Esophagus muscularis mucosa (tissue), 4 donors: ENCODE measurements at regions not wholly inside any gene's neighbourhood (a gene's known extent, or its start where the extent isn't known, plus 50 kb on each side); places are given as distances from the start of the nearest gene placed in this dataset.
A peak's percentile ranks its signal among the peaks of the same experiment; 100 is the strongest.

Experiments used
- DNase-seq: peaks from one replicate; pipeline ENCODE4 v3.0.0-alpha.2; 2017; ENCODE audit errors: extremely low spot score
- H3K27ac ChIP-seq, 4 donors: fragments of 200-600 bp; sonication (generic); replicated peaks in 1 of 4; 1 replicate in 3 of 4; 2 replicates in 1 of 4; pipeline ENCODE4 v1.5.1; 2016 to 2019; ENCODE audit warnings: mild to moderate bottlenecking in 1 of 4
- H3K27me3 ChIP-seq, 4 donors: fragments of 200-600 bp; sonication (generic); one replicate each; pipeline versions ENCODE4 v1.5.1 to v1.6.0; 2016 to 2019
- H3K36me3 ChIP-seq, 4 donors: fragments of 200-600 bp; sonication (generic); one replicate each; pipeline ENCODE4 v1.5.1; 2016 to 2019
- H3K4me1 ChIP-seq, 4 donors: fragments of 200-600 bp; sonication (generic); one replicate each; pipeline ENCODE4 v1.5.1; 2016 to 2019
- H3K4me3 ChIP-seq, 4 donors: fragments of 200-600 bp; sonication (generic); 1 replicate in 2 of 4; 2 replicates in 2 of 4; pipeline ENCODE4 v1.5.1; 2016 to 2019; ENCODE audit warnings: mild to moderate bottlenecking in 4 of 4, moderate library complexity in 1 of 4
- H3K9me3 ChIP-seq, 4 donors: fragments of 200-600 bp; sonication (generic); 1 replicate in 3 of 4; 2 replicates in 1 of 4; pipeline ENCODE4 v1.5.1; 2016 to 2019
- EP300 ChIP-seq: sonication (generic); formaldehyde crosslinking; IDR thresholded peaks from one replicate; pipeline ENCODE4 v1.6.1; 2017; ENCODE audit warnings: antibody characterized with exemption
- POLR2A ChIP-seq: fragments of 450-650 bp; IDR thresholded peaks from one replicate; pipeline ENCODE4 v1.6.1; 2017; ENCODE audit warnings: antibody characterized with exemption, moderate library complexity, mild to moderate bottlenecking, low read depth
- POLR2AphosphoS5 ChIP-seq, 2 donors: sonication (generic); formaldehyde crosslinking; IDR thresholded peaks; one replicate each; pipeline ENCODE4 v1.6.1; 2017; ENCODE audit warnings: antibody characterized with exemption in 2 of 2
- WGBS: methylation state at CpG from one replicate; pipeline ENCODE4 v1.1.5; 2018; 5-methylcytosine and 5-hydroxymethylcytosine counted together
- intact Hi-C: fragments of 100-400 bp; cut with DNase I; formaldehyde crosslinking; loops from one replicate; pipeline ENCODE4 v1.15.1; 2023
- TF ChIP-seq, protein P1 (sequence below), 3 experiments: fragments of 200-600 bp in 2 of 3; fragments of 450-650 bp in 1 of 3; sonication (generic) in 2 of 3; IDR thresholded peaks; one replicate each; pipeline ENCODE4 v1.5.1; 2017 to 2019; ENCODE audit warnings: antibody characterized with exemption in 3 of 3, mild to moderate bottlenecking in 2 of 3, moderate library complexity in 1 of 3

DNA sequence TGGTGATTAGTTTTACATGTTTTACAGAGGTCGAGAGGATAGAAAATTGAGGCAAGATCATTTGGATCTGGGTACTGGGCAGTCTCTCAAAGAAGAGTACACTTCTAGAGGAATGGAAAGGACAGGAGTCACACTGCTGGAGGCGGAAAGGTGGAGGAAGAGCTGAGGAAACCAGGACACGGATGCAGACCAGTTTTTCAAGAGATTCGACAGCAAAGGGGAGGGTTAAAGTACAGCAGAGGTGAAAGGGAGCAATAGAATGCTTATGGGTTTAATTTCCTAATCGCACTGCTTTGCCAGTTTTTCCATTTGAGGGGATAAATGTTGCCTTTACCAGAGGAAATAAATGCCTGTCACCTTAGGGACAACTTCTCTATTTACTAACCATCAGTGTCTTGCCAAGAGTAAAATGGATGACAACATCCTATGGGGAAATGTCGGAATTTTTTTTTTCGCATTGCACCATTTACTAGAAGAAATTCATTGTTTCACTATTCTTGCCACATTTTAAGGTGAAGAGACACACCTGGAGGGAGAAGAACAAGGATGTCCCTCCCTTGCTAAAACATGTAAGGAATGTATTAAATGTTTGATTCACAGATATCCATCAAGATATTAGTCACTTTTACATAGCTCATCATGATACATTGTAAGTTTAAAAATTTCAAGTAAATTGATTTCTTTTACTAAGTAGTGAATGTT, 226.6 kb downstream of the COL12A1 start:
- DNase-seq, result no peak
- no peaks in the 10 kb centered on the region for H3K9me3 ChIP-seq
- no peaks in the 10 kb centered on the region for H3K27me3 ChIP-seq
- H3K36me3 ChIP-seq, result no peaks in the 10 kb centered on the region
- WGBS, result 88% methylated on average over 7 of the region's 7 CpGs
- H3K27ac ChIP-seq, result no peak overlapping the region
- TF ChIP-seq EP300 (no peak), POLR2A (no peak), POLR2AphosphoS5 (IDR thresholded peaks at IDR 0.05) (no peak)
- TF ChIP-seq, protein P1, sequence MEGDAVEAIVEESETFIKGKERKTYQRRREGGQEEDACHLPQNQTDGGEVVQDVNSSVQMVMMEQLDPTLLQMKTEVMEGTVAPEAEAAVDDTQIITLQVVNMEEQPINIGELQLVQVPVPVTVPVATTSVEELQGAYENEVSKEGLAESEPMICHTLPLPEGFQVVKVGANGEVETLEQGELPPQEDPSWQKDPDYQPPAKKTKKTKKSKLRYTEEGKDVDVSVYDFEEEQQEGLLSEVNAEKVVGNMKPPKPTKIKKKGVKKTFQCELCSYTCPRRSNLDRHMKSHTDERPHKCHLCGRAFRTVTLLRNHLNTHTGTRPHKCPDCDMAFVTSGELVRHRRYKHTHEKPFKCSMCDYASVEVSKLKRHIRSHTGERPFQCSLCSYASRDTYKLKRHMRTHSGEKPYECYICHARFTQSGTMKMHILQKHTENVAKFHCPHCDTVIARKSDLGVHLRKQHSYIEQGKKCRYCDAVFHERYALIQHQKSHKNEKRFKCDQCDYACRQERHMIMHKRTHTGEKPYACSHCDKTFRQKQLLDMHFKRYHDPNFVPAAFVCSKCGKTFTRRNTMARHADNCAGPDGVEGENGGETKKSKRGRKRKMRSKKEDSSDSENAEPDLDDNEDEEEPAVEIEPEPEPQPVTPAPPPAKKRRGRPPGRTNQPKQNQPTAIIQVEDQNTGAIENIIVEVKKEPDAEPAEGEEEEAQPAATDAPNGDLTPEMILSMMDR (IDR thresholded peaks at IDR 0.05), result no peak
- peaks cover 0 to 26% (median 21%) of the 10 kb centered on the region in 4 donors for H3K4me1 ChIP-seq
- no peak overlapping the region for H3K4me3 ChIP-seq
- intact Hi-C loops, result no loop called here

DNA sequence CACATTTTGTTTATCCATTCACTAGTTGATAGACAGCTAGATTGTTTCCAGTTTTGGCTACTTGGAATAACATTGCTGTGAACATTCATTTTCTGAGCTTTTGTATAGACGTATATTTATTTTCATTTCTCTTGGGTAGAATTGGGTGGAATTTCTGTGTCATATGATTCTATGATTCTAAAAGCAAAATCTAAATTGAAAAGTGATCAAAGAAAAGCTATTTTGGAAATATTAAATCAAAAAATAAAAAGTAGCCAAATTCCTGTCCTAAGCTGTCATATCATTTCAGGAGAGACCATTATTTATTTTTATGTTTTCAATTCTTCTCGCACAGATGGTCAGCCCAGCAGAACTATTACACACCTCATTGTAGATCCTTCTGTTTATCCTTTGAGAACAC, 229.2 kb downstream of the COL12A1 start:
- intact Hi-C loops, result no loop called here
- peaks cover 0 to 40% (median 36%) of the 10 kb centered on the region in 4 donors for H3K4me1 ChIP-seq
- H3K27ac ChIP-seq, result peak overlapping the region; percentile 17 to 63 (median 38)
- no peaks in the 10 kb centered on the region for H3K27me3 ChIP-seq
- no peak for DNase-seq
- H3K9me3 ChIP-seq, result no peaks in the 10 kb centered on the region
- H3K4me3 ChIP-seq, result no peak overlapping the region
- no peaks in the 10 kb centered on the region for H3K36me3 ChIP-seq
- 40% methylated on average over 2 of the region's 2 CpGs for WGBS
- no peak for TF ChIP-seq EP300
- no peak for TF ChIP-seq POLR2A
- TF ChIP-seq, protein P1 (IDR thresholded peaks at IDR 0.05), result no peak
- TF ChIP-seq POLR2AphosphoS5 (IDR thresholded peaks at IDR 0.05), result no peak

DNA sequence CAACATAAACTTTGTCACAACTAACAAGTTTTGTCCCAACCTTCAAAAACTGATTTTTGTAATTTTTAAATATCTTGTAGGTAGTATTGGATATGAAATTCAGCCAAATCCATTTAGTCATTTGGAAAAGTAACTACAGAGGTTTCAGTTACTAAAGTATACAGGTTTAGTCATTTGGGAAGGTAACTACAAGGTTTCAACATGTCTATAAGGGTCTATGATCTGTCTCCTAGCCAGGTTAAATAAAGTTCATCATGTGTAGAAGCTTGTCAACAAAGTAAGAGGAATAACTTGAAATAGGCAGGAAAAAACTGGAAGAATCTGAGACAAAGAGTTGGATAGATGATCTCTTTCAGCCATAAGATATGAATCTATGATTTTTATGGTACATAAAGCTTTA, 229.8 kb downstream of the COL12A1 start:
- Histone ChIP-seq H3K9me3 (no peaks in the 10 kb centered on the region), H3K27ac (peak overlapping the region in 3 of 4 donors; percentile 5 to 63 (median 36)), H3K4me3 (no peak overlapping the region), H3K36me3 (no peaks in the 10 kb centered on the region), H3K27me3 (no peaks in the 10 kb centered on the region), H3K4me1 (peaks cover 0 to 47% (median 39%) of the 10 kb centered on the region in 4 donors)
- DNase-seq, result no peak
- intact Hi-C loops, result no loop called here
- TF ChIP-seq POLR2AphosphoS5 (IDR thresholded peaks at IDR 0.05), result no peak
- TF ChIP-seq, protein P1 (IDR thresholded peaks at IDR 0.05), result no peak
- no peak for TF ChIP-seq POLR2A
- TF ChIP-seq EP300, result no peak

DNA sequence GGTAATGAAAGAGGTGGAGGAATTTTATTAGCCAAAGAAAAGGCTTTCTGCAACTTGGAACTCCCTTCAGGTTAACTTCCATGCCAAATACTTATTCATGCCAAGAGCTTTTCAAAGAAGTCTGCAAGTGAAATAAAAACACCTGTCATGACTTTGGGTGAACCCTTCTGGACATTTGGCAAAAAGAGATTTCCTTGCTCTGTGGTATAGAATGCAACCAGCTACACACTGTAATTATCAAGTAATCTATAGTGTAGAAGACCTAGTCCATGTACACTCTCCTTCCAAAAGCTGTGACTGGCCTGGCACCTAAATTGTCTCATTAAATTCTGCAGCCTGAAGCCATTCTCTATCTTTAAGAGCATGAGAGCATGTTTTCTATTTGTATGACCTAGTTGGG, 232.3 kb downstream of the COL12A1 start:
- peak overlapping the region; percentile 19 to 35 (median 24) for H3K27ac ChIP-seq
- no peak overlapping the region for H3K4me3 ChIP-seq
- TF ChIP-seq EP300, result no peak
- TF ChIP-seq POLR2A, result no peak
- TF ChIP-seq, protein P1 (IDR thresholded peaks at IDR 0.05), result no peak
- TF ChIP-seq POLR2AphosphoS5 (IDR thresholded peaks at IDR 0.05), result no peak
- H3K9me3 ChIP-seq, result no peaks in the 10 kb centered on the region
- peaks cover 0 to 59% (median 48%) of the 10 kb centered on the region in 4 donors for H3K4me1 ChIP-seq
- no peak for DNase-seq
- intact Hi-C loops, result no loop called here
- no peaks in the 10 kb centered on the region for H3K36me3 ChIP-seq
- H3K27me3 ChIP-seq, result no peaks in the 10 kb centered on the region

DNA sequence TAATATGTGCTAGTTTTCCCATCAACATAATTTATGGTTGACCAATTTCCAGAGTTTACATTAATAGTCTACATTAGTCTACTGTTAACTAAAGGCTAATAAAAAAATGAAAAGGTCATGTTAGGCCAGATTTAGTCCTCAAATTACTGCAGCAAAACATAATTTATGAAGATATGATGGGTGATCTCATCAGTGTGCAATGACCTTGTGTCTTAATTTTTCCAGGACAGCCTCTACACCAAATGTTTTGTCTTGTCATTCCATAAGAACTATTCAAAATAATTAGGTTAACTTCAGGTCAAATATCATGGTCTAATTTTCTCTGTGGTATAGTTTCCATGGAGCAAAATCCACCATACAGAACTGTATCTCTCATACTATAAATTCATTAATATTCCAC, 234.2 kb downstream of the COL12A1 start:
- intact Hi-C loops, result no loop called here
- Histone ChIP-seq H3K27ac (no peak overlapping the region), H3K4me1 (peaks cover 0 to 42% (median 39%) of the 10 kb centered on the region in 4 donors), H3K9me3 (no peaks in the 10 kb centered on the region), H3K4me3 (no peak overlapping the region), H3K36me3 (no peaks in the 10 kb centered on the region), H3K27me3 (no peaks in the 10 kb centered on the region)
- TF ChIP-seq, protein P1 (IDR thresholded peaks at IDR 0.05), result no peak
- TF ChIP-seq POLR2AphosphoS5 (IDR thresholded peaks at IDR 0.05), result no peak
- no peak for TF ChIP-seq POLR2A
- TF ChIP-seq EP300, result no peak
- DNase-seq, result no peak
